GM19351 (cell line): ENCODE measurements at regions not wholly inside any gene's neighbourhood (a gene's known extent, or its start where the extent isn't known, plus 50 kb on each side); places are given as distances from the start of the nearest gene placed in this dataset.

Source experiments
- ATAC-seq: cut with Tn5 transposase; IDR thresholded peaks from one replicate; pipeline ENCODE4 v1.9.1; 2021; ENCODE audit warnings: mild to moderate bottlenecking, moderate library complexity; ENCODE audit not compliant: unreplicated experiment

DNA sequence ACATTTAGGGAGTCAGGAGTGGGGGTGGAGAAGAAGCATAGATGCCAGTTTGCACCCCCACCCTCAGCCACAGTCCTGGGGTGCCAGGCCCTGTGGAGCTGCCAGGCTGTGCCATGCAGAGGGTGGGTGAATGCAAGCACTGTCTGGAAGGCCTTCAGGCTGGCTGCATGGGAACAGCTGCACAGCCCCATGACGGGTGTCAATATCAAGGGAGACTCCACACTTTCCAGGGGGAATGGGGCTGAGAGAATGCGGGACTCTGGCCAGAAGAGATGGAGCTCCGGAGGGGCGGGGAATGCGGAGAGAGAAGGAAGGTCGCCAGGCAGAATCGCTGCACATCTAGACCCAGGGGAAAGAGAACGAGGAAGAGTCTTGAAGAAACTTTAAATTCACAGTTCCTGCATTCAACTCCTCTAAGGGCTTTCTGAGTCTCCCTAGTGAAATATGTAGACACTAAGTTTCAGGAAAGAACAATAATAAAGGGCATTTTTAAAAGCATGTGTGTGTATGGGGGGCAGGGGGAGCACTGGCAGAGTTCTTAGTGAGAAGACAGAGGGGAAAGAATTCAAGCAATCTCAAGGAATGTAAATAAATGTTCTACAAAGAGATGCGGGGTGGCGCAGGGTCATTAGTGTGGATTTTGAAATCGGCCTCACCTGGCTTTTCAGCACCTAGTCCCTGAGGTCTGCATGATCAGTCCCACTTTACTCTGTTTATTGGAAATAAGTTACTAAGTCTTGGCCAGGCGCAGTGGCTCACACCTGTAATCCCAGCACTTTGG is 59.1 kb downstream of the BOD1 start:
- ATAC-seq: no peak

DNA sequence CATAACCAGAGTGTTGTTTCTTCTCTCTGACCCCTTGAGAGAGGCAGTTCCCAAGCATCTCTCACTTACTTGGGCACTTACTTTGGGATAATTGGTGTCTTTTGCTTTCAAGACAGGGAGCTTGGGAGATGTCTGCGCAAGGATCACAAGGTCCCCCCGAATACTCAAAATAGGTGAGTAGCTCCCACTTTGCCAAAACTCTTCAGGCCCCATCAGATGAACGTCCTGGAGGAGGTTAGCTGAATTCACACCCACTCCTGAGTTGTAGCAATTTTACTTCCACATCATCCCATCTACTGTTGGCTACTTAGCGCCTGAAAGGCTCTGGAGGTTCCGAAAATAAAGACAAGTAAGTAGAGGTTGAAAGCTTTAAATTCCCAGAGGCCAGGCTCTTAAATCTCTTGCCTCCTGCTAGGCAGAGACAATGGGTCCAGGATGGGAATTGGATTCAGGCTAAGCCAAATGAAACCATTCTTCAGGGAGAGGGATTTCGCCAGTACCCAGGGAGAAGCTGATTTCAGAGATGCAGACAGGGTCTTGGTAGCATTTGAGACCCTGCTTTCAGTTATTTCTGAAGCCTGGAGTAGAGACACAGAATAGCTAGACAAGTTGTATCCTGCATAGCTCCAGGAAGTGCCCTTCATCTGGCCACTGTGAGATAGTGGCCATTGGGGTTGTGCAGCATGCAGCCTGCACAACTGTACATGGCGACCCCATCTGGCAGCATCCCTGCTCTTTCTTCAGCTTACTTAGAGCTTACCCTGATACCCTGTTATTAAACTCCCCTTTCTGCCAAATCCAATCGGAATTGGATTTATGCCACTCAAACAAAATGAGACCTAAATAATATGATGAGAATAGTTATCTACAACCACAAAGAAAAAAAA is 60.1 kb downstream of the BOD1 start:
- no peak for ATAC-seq

DNA sequence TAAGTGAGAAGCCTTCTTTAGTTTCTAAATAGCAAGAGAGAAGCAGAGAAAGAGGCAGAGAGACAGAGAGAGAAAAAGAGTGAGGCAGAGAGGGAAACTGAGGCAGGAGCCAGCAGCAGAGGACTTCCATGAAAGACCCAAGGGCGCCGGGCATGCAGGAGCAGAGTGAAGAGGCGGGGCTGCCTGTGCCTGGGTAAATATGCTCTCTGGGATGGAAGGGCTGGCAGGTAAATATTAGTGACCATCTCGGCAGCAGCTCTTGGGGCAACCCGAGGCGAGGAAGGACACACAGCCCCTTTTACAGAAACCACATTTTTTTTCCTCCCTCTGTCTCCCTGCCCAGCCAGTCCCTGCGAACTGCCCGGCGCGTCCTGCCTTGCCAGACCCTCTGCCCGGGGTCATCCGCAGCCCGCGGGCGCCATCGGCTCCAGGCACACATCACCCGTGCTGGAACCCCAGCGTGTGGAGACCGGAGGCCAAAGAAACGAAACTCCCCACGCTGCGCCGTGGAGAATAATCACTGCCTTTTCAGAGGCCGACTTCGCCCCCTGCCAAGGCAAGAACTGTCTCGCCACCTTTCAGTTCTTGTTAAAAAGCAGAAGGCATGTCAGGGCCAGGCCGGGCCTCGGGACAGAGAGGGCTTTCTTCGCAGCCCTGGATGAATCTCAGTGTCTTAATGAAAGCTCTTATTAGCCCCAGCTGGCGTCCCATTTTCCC is 61.3 kb downstream of the BOD1 start:
- ATAC-seq: no peak

DNA sequence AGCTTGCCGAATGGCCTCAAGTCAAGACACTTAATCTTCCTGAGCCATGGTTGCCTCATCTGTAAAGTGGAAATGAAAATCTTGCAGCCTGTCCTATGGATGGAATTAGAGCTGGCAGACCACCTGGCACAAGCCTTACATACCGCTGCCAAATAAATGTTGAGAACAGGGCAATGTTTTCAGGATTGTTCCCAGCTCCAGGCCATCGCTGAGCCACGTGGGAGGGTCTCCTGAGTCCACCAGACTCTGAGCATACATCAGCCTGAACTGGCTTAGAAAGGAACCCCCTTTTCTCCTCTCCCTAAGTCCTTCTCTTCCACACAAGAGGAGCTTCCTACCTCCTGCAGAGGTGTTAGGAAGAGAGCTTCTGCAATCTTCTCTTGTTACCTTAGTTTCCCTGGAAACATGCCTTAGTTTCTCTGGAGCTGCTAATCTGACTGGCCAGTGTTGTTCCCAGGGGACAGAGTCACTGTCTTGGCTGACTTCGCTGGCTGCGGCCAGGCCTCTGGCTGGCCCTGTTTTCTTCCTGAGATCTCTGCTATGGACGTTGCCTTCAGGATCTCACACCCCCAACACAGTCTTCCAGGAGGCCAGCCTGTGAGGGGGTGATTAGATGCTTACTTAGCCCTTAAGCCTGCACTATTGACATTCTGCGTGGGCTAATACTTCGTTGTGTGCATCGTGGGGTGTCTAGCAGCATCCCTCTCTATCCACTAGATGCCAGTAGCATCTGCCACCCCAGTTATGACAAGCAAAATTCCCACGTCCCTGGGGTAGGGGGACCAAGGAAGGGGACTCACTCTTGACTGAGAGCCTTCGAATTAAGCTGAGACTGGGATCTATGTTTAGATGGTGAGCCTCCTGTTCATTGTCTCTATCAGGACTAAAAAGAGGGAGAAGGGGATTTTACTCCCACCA is 62.2 kb downstream of the BOD1 start:
- ATAC-seq: no peak

DNA sequence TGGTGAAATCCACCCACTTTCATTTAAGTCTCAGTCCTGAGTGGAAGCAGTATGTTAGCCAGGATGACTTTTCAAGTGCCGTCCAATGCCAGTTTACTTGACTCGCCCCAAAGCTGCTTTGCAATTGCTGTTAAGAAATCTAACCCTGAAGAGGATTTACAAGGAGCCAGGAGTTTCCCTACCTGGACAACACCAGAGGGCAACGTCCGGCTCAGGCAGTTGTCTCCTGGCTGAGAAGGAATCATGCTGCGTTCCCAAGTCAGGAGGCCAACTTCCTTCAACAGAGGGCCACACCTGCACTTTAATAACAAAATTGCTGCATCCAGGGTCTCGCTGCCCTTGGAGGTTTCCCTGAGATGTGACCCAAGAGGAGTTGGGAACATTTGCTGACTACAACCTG is 65.8 kb downstream of the BOD1 start:
- no peak for ATAC-seq

DNA sequence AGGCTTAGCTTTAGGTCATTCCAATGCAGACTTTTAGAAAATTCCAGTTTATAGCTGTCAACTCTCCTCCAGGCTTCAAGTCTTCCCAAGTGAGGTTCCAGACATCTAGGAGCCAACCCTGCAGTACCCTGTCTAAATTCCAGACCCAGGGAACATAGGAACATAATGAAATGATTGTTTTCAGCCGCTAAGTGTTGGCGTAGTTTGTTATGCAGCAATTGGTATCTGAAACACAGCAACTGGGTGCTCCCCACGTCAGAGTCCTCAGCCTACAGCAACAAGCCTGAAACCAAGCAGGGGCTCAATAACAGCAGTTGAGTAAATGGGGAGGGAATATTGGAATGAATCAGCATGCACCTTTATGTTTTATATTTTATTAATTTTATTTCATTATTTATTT is 66.8 kb downstream of the BOD1 start:
- ATAC-seq: no peak

DNA sequence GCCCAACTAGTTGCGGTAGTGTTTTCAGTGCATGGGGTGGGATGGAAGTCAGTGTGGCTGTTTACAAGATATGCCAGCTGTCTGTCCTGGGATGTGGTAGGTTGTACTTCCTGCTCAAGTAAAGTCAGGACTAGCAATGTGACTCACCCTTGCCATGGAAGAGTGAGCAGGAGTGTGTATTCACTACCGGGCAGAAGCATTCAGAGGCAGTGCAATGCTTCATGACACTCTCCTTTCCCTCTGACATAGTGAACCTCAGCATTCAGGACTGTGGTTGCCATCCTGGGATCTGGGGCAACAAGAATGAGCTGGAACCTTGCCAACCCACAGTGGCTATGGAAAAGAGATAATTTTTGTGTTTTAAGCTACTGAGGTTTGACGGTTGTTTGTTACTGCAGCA is 68.9 kb downstream of the BOD1 start:
- peak; percentile 83 for ATAC-seq

DNA sequence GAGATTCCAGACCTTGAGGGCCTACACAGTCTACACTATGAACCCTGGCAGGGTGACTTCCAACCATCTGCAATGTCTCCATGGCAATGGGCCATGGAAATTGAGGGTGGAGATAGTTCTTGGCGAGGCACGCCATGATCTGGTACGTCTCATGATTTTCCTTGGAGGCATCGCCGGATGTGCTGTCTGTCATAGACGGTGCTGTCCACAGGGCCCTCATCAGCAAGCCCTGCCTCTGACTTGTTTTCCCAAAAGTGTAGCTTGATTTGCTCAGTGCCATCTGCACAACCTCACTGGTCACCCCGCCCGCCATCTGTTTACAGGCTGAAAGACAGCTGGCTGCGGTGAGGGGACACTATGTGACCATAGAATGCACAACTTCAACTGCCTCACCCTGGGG is 73.5 kb downstream of the BOD1 start:
- no peak for ATAC-seq

DNA sequence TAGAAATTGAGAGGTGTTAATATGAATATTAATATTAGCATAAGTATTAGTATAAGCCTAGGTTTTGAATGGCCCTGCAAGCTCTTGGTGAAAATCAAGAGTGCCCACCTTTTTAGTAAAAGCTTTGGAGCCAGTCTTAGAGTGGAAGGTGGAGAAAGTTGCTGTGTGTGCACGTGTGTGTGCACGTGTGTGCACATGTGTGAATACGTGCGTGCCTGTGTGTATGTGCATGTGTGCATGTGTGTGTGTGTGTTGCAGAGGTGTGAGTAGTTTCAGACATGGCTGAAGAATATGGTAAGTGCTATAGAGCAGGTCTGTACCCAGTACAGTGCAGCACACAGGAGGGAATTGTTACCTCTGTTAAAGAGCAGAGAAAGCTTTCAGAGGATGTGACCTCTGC is 74.3 kb downstream of the BOD1 start:
- ATAC-seq: no peak

DNA sequence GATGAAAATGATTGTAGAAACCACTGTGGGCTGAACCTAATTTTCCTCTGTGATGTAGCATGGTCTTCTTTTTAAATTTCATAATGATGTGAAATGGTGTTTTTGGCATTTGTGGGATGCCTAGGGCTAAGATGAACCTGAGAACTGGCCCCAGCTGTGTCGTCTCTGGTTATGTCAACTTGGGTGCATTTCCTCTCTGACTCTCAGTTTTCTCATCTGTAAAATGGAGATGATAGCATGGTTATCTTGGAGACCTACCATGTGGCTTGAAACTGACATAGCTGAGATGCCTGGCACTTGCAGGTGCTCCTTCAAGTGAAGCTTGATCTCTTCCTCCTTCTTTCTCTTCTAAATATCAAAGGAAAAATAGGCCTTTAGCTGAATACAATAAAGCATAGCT is 77.8 kb downstream of the BOD1 start:
- peak; percentile 72 for ATAC-seq

DNA sequence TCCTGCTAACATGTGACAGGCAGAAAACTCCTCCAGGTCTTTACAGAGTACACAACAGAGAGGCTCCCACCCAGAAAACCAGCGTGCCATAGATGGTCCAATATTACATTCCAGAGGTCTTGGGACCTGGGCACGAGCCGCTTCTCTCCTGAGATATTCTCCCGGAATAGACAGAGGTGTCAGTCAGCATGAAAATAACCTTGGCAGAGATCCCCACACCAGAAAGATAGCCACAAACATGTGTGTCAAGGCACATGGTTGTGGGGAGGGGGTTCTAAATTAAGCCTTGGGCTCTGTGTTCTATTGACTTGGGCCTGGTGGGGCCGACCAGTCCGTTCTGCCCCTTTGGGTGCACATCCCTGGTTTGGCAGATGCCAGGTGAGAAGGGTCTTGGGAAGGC is 78.4 kb downstream of the BOD1 start:
- ATAC-seq: no peak

DNA sequence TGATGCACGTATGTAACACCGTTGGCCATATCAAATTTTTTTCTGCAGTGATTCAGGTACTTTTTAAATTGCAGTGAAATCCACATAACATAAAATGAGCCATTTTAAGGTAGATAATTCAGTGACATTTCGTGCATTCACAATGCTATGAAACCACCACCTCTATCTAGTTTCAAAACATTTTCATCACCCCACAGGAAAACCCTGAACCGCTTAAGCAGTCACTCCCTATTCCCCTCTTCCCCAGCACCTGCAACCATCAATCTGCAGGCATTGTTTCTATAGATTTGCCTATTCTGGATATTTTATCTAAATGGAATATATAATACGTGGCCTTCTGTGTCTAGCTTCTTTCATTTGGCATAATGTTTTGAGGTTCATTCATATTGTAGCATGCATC is 79.2 kb downstream of the BOD1 start:
- ATAC-seq: no peak

DNA sequence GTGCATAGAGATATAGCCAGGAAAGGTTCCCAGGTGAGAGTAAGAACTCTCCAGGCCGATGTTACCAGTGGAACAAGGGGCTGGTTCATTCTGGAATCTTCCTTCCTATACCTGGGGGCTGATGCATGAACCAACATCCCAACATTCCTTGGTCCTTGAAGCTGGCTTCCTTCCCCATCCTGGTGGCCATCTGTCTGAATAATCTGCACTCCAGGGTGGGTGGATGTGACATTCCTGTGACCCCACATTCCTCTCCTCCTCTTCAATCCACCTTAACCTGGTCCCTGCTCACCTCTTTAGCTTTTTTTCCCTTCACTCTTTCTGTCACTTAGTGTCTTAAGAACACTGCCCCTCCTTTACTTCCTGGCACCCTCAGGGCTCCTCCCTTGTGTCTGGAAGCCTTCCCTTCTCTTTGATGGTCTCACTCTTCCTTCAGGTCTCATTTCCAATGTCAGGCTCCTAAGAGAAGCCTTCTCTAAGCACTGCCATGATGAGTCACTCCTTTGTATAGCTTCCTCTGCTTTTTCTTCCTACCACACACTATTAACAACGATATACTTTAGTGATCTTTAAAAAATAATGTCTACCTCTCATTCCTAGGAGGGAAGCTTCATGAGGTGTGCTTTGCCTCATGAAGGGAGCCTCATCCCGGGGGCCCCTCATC is 80.3 kb downstream of the BOD1 start:
- ATAC-seq: no peak

DNA sequence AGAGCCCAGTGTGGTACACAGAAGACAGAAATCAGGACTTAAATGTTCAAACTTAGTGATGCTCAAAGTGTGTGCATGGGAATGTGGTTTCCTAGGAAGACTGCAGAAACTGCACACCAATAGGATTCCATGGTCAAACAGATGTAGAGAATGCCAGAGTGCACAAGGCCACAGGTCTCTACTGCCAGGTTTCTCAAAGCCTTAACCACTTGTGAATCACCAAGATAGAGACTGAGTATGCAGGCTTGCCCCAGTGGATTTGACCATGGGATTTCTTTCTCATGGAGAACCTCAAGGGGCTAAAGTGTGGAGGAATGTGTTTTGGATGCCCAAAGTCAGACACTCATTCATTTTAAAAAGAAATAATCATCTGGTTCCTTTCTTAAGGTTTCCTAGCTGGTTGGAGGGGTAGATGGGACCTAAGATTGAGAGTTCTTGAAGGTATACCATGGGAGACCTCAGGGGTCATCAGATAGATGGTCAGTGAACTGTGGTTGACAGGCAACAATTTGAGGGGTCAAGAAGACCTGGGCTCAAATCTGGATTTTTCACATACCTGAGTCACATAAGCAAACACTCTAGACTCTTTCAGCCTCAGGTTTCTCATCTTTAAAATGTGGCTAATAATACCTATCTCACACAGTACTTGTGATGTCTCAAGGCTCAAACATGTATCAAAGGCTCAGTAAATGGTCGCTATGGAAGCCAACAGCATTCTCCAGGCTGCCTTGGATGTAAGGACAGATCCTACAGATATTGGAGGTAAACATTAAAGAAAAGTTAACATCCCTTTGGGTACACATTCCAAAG is 81.1 kb downstream of the BOD1 start:
- ATAC-seq: no peak

DNA sequence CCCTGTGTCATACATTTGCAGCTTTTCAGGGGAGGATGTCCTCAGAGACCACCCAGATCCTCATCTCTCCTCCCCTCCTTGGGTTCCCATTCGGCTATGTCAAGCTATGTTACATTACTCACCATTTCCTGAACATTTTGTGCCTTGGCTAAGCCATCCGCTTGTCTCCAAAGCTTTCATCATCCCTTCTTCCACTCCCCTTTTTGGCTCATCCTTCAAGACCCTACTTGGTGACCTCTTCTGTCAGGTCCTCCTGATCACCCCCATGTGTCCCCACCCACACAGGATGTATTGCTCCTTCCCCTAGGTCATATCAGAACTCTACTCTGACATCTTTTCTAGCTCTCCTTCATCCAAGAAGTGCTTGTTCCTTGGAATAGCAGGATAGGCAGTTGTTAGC is 81.8 kb downstream of the BOD1 start:
- no peak for ATAC-seq

DNA sequence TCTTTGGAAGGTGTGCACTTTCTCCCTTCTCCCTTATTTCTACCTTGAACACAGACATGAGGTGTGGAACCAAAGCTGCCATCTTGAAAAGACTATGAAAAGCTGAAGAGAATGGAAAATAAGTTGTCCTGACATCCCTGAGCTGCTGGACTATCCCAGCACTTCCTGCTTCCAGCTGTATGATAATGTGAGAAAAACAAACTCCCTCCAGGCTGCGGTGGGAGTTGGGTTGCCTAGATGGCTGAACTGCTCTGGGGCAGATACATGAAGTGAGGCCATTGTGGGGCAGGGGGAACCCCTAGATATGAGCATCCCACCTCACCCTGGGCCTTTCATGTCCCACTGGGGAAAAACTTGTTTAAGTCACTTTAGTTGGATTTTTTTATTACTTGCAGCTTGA is 82.4 kb downstream of the BOD1 start:
- ATAC-seq: no peak

DNA sequence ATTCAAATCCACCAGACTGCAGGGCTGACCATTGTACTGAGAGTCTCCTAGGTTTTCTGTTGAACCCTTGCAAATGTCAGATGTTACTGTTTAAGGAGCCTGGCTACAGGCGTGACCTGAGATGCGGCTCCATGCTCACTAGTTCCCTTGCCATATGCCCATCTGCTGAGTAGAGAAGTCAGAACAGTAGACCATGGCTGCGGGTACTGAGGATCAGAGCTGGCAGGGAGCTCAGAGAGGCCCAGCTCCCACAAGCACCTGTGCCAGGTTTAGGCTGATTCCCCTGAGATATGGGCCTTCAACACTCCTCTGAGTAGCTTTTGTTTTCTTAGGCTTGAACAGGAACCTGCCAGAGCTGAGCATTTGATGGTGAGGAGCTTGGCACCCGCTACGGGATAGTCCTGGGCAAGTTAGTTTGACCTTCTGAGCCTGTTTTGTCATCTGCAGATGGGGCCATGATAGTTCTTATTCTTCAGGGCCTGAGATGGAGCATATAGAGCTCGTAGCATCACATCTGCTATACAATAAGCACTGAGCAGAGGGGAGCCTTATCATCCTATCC is 83.7 kb downstream of the BOD1 start:
- no peak for ATAC-seq

DNA sequence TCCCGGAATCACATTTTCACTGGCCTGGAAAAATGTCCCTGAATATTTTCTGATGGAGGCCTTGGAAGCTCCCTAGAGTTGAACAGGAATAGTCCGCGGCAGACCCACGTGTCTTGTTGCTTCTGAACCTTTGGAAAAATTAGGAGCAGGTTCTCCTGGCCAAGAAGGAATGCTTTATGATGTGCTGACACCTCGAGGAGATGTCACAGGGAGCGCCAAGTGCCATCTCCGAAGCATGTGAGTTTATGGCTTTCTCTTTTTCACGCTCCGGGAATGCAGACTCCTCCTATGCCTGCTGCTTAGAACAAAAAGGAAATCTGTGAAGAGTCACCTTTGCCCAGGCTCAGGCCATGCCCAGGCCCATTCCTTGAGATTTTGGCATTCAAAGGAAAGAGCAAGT is 84.6 kb downstream of the BOD1 start:
- no peak for ATAC-seq

DNA sequence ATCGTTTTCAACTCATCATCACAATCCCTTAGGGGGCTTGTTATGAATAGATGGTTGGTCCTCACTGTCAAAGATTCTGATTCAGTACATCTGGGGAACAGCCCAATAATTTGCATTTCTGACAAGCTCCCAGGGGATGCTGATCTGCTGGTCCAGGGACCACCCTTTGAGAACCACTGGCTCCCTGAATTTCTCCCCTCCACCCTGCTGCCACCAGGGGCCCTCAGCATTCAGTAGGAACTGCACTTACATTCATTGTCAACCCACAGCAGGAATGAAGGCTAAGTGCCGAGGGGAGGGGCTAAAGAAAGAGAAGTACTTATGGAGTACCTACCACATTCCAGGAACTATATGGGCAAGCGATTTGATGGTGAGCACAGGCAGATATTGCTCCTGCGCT is 85.9 kb downstream of the BOD1 start:
- ATAC-seq: no peak
